Activated B cell treated with CpG ODN at 0.5 μM for 24 hours (primary cell): ENCODE measurements at regions not wholly inside any gene's neighbourhood (a gene's known extent, or its start where the extent isn't known, plus 50 kb on each side); places are given as distances from the start of the nearest gene placed in this dataset.

Experiments
- ATAC-seq: fragments of 200-7000 bp; cut with Tn5 transposase; one replicate; pipeline ENCODE4 v1.10.0; 2021; ENCODE audit warnings: low read depth, mild to moderate bottlenecking, moderate library complexity
- CTCF ChIA-PET: fragments of 350-600 bp; sonication (Branson Sonifier 250); formaldehyde crosslinking; loops from one replicate; lab custom pipeline; 2021; ENCODE audit warnings: antibody characterized with exemption; lab: Charles Lee
- POLR2A ChIA-PET: fragments of 350-600 bp; sonication (Branson Sonifier 250); formaldehyde crosslinking; loops from one replicate; lab custom pipeline; 2021; ENCODE audit warnings: antibody characterized with exemption; lab: Charles Lee
- DNase-seq: peaks from one replicate; pipeline ENCODE4 v3.0.0; 2022
- H3K27ac Mint-ChIP-seq: one replicate; pipeline ENCODE4 v1.8.0; 2020; ENCODE audit warnings: mixed read lengths
- H3K27me3 Mint-ChIP-seq: one replicate; pipeline ENCODE4 v1.8.0; 2021; ENCODE audit warnings: mixed read lengths
- H3K36me3 Mint-ChIP-seq: one replicate; pipeline ENCODE4 v1.8.0; 2021; ENCODE audit warnings: low read depth, mixed read lengths
- H3K4me1 Mint-ChIP-seq: one replicate; pipeline ENCODE4 v1.8.0; 2021; ENCODE audit warnings: mixed read lengths
- H3K4me3 Mint-ChIP-seq: one replicate; pipeline ENCODE4 v1.8.0; 2020; ENCODE audit warnings: mild to moderate bottlenecking, mixed read lengths
- H3K9me3 Mint-ChIP-seq: one replicate; pipeline ENCODE4 v1.8.0; 2020; ENCODE audit warnings: mixed read lengths
- intact Hi-C: fragments of 100-400 bp; cut with micrococcal nuclease; formaldehyde crosslinking; loops from one replicate; pipeline ENCODE4 v1.15.1; 2024
- TF ChIP-seq, protein P1 (sequence below): fragments of 200-600 bp; IDR thresholded peaks from one replicate; pipeline ENCODE4 v1.8.0; 2022; ENCODE audit warnings: antibody characterized with exemption, mild to moderate bottlenecking

DNA sequence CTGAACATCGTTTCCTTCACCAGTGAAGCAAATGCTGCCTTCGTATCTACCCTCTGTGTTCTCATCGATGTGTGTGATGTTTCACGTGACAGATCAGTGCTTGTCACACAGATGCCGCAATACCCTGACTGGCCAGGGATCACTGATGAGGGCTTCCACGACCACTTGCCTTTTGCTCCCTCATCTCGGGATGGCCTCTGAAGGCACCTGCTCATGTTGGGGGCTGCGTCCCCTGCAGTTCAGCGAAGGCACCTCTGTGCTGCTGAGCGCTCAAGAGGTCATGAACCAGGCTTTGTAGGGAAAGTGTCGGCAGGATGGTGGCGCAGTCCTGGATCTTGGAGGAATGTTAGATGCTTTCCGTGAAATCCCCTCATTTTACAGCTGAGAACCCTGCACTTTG is 79.2 kb upstream of the KLF13 start:
- intact Hi-C loops = no loop called here
- no peak overlapping the region for H3K27ac Mint-ChIP-seq
- H3K36me3 Mint-ChIP-seq = no peaks in the 10 kb centered on the region
- no peak overlapping the region for H3K4me3 Mint-ChIP-seq
- TF ChIP-seq, protein P1, sequence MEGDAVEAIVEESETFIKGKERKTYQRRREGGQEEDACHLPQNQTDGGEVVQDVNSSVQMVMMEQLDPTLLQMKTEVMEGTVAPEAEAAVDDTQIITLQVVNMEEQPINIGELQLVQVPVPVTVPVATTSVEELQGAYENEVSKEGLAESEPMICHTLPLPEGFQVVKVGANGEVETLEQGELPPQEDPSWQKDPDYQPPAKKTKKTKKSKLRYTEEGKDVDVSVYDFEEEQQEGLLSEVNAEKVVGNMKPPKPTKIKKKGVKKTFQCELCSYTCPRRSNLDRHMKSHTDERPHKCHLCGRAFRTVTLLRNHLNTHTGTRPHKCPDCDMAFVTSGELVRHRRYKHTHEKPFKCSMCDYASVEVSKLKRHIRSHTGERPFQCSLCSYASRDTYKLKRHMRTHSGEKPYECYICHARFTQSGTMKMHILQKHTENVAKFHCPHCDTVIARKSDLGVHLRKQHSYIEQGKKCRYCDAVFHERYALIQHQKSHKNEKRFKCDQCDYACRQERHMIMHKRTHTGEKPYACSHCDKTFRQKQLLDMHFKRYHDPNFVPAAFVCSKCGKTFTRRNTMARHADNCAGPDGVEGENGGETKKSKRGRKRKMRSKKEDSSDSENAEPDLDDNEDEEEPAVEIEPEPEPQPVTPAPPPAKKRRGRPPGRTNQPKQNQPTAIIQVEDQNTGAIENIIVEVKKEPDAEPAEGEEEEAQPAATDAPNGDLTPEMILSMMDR = no peak
- ATAC-seq (no peak), DNase-seq (no peak)
- POLR2A ChIA-PET = no interaction called here
- CTCF ChIA-PET = no interaction called here
- no peaks in the 10 kb centered on the region for H3K4me1 Mint-ChIP-seq
- no peaks in the 10 kb centered on the region for H3K9me3 Mint-ChIP-seq
- no peaks in the 10 kb centered on the region for H3K27me3 Mint-ChIP-seq

DNA sequence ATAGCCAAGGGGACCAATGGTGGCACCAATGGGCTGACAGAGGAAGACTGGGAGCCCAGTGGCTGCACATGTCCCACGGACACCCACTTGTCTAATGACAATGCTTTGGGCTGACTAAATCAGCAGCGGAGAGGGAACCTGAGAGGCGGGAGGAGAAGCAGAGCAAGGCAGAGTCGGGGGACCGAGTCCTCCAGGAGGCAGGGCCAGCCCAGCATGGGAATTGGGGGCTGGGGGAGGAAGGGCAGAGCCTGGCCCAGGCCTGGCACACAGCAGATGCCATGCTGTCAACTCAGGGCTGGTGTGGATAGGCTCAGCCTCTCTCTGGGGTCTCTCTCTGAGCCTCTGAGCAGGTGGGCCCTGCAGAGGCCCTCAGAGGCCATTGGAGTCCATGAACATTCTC is 78.4 kb upstream of the KLF13 start:
- no peak for ATAC-seq
- ChIA-PET POLR2A (no interaction called here), CTCF (interaction anchor here (1.3 kb wide), 1 partner anchor 16 kb away, joined by 4 read pairs; no protein-coding TSS in a partner anchor)
- DNase-seq = no peak
- Mint-ChIP-seq H3K4me1 (no peaks in the 10 kb centered on the region), H3K36me3 (no peaks in the 10 kb centered on the region), H3K4me3 (no peak overlapping the region), H3K9me3 (no peaks in the 10 kb centered on the region), H3K27me3 (no peaks in the 10 kb centered on the region), H3K27ac (no peak overlapping the region)
- intact Hi-C loops = no loop called here
- TF ChIP-seq, protein P1 = no peak

DNA sequence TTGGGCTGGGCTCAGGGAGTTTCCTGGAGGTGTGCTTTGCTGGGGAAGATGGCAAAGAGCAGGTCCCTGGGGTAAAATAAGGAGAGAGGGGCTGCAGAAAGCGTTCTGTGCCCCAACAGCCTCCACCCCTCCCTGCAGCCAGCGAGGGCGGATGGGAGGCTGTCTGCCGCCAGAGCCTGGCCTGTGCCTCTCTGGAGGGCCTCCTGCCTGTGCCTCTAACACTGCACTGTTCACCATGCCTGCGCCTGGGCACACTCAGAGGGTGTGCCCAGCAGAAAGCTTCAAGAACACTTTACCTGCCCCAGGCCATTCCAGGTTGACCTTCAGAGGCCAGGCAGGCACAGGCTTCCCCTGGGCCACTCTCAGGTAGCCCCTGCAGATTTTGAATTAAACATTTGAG is 77.7 kb upstream of the KLF13 start:
- H3K4me3 Mint-ChIP-seq = no peak overlapping the region
- intact Hi-C loops = no loop called here
- ChIA-PET CTCF (interaction anchor here (1.3 kb wide), 1 partner anchor 15 kb away, joined by 4 read pairs; no protein-coding TSS in a partner anchor), POLR2A (no interaction called here)
- H3K9me3 Mint-ChIP-seq = no peaks in the 10 kb centered on the region
- ATAC-seq (no peak), DNase-seq (no peak)
- no peaks in the 10 kb centered on the region for H3K36me3 Mint-ChIP-seq
- TF ChIP-seq, protein P1 = no peak
- H3K27ac Mint-ChIP-seq = no peak overlapping the region
- H3K27me3 Mint-ChIP-seq = no peaks in the 10 kb centered on the region
- H3K4me1 Mint-ChIP-seq = no peaks in the 10 kb centered on the region

DNA sequence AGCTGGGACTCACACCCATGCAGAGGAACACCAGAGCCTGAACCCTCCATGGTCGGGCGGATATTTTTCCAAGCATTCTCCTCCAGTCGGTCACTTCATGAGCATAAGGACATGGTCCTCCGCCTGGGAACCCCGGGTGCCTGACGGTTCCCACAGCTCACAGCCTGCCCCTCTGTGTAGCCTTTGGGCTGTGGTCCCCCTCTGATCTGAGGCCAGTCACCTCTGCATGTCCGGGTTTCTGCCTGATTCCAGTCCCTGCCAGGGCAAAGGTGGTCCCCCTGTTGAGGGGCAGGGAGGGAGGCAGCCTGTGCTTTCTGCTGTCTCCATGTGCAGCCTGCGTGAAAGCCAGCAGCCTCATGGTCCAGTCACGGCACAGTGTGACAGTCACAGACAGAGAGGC is 76.6 kb upstream of the KLF13 start:
- Mint-ChIP-seq H3K36me3 (no peaks in the 10 kb centered on the region), H3K4me1 (peaks cover 9% of the 10 kb centered on the region), H3K9me3 (no peaks in the 10 kb centered on the region), H3K4me3 (no peak overlapping the region), H3K27ac (no peak overlapping the region), H3K27me3 (no peaks in the 10 kb centered on the region)
- TF ChIP-seq, protein P1 = no peak
- no peak for ATAC-seq
- POLR2A ChIA-PET = interaction anchor here (0.6 kb wide), 1 partner anchor 9 kb away, joined by 3 read pairs; no protein-coding TSS in a partner anchor
- DNase-seq = no peak
- CTCF ChIA-PET = no interaction called here
- intact Hi-C loops = no loop called here

DNA sequence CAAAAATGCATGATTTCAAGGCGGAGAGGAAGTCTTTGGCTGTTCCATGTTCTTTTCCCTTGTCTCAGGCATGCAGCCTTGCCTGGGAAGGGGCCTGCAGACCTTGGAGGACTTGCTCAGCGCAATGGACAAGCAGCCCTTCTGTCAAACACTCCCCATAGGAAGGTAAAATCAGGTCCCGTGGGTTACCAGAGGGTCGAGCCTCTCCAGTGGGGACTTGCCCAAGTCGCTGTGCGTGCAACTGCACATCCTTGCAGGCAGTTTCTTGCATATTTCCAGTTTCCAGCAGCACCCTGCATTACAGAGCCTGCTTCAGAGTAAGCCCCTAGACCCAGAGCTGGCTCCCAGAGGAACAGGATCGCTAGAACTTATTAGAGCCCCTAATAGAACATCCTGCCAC is 75.5 kb upstream of the KLF13 start:
- no peaks in the 10 kb centered on the region for H3K36me3 Mint-ChIP-seq
- H3K9me3 Mint-ChIP-seq = no peaks in the 10 kb centered on the region
- ATAC-seq (no peak), DNase-seq (no peak)
- TF ChIP-seq, protein P1 = no peak
- ChIA-PET POLR2A (interaction anchor here (1.2 kb wide), 1 partner anchor 21 kb away, joined by 6 read pairs; no protein-coding TSS in a partner anchor), CTCF (no interaction called here)
- peaks cover 20% of the 10 kb centered on the region for H3K4me1 Mint-ChIP-seq
- no peak overlapping the region for H3K4me3 Mint-ChIP-seq
- no peak overlapping the region for H3K27ac Mint-ChIP-seq
- intact Hi-C loops = no loop called here
- no peaks in the 10 kb centered on the region for H3K27me3 Mint-ChIP-seq
